B cell (primary cell): ENCODE measurements at regions not wholly inside any gene's neighbourhood (a gene's known extent, or its start where the extent isn't known, plus 50 kb on each side); places are given as distances from the start of the nearest gene placed in this dataset.
"Not testable (repeated sequence)": the region's sequence is repeated elsewhere in the genome, so short reads cannot be mapped to it uniquely, and the experiment has no call there.

Source experiments
- EZH2 ChIP-seq: IDR thresholded peaks from 2 replicates; pipeline ENCODE4 v1.6.1; 2012; ENCODE audit warnings: borderline replicate concordance, low read depth, mild to moderate bottlenecking, moderate library complexity, low read length; ENCODE audit not compliant: insufficient read depth, poor library complexity, severe bottlenecking
- TF ChIP-seq, protein P1 (sequence below): fragments of 200-600 bp; IDR thresholded peaks from one replicate; pipeline ENCODE4 v1.8.0; 2022; ENCODE audit warnings: antibody characterized with exemption, mild to moderate bottlenecking

DNA sequence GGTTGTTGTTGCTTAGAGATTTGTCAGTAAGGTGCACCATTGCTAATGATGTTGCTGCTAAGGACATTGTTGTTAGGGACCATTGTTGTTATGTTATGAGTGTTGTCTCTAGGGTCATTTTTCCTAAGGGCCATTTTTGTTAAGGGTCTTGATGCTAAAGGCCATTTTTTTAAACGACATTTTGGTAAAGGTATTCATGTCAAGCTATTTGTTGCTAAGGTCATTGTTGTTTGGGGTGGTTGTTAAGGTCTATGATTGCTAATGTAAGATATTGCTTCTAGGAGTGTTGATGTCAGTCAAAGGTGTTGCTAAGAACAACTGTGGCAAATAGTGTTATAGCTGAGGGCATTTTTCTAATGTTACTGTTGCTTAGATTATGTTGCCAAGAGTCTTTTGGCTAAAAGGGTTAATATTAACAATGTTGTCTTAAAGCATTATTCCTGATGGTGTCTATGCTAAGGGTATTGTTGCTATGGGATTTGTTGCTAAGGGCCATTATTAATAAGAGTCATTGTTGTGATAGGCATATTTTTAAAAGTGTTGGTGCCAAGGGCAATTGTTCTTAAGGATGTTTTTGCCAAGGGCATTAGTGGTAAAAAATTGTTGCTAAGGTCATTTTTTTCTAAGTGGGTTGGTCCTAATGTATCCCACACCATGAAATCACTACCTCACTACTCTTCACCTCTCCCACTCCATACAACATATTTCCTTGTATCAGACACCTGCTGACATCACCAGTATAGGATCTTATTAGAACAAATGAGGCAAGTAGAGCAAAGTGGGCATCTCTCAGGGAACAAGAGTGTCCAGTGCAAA lies 56.2 kb downstream of the SPATA31A6 start:
- TF ChIP-seq, protein P1, sequence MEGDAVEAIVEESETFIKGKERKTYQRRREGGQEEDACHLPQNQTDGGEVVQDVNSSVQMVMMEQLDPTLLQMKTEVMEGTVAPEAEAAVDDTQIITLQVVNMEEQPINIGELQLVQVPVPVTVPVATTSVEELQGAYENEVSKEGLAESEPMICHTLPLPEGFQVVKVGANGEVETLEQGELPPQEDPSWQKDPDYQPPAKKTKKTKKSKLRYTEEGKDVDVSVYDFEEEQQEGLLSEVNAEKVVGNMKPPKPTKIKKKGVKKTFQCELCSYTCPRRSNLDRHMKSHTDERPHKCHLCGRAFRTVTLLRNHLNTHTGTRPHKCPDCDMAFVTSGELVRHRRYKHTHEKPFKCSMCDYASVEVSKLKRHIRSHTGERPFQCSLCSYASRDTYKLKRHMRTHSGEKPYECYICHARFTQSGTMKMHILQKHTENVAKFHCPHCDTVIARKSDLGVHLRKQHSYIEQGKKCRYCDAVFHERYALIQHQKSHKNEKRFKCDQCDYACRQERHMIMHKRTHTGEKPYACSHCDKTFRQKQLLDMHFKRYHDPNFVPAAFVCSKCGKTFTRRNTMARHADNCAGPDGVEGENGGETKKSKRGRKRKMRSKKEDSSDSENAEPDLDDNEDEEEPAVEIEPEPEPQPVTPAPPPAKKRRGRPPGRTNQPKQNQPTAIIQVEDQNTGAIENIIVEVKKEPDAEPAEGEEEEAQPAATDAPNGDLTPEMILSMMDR = not testable (repeated sequence)
- TF ChIP-seq EZH2 = not testable (repeated sequence)
